Erythroblast (primary cell): ENCODE measurements at regions not wholly inside any gene's neighbourhood (a gene's known extent, or its start where the extent isn't known, plus 50 kb on each side); places are given as distances from the start of the nearest gene placed in this dataset.

Experiments used
- GATA1 ChIP-seq: IDR thresholded peaks from 2 replicates; pipeline ENCODE4 v1.6.1; 2011; ENCODE audit warnings: low read depth, mild to moderate bottlenecking, control low read depth, low read length, moderate library complexity
- POLR2A ChIP-seq: IDR thresholded peaks from 2 replicates; pipeline ENCODE4 v1.6.1; 2011; ENCODE audit warnings: mild to moderate bottlenecking, low read length

DNA sequence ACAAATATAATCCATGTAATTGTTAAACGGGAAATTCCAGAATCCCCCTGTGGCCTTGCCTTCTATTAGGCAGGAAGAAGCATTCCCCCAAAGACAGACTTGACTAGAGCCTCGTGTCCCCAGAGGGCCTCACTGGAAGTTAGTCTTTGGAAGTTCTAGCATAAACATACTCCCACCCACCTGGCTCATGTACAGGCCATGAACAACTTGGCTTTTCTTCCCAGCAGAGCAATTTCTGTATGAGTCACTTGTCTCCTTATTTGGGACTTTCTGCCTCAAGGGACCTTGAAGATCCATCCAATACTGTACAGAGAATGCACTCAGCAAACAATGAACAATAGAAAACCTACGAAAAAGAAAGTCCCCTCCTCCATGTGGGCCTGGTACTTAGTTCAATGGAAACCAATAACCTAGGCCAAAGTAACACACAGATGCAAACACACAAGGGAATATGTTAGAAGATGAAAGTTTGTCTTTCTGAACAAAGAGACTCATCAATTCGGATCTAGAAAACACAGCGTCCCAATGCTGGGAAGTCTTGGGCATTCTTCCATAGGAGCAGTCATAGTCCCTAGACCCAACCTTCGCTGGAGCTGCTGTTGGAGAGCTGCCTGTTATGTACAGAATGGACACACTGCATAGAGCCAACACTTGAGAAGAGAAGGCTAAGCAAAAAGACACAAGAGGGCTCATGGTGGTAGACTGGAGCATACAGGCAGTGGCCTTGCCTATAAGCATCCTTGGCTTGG is 303.5 kb downstream of the HRH4 start:
- TF ChIP-seq POLR2A (no peak), GATA1 (no peak)
